22Rv1 (cell line): ENCODE measurements at regions not wholly inside any gene's neighbourhood (a gene's known extent, or its start where the extent isn't known, plus 50 kb on each side); places are given as distances from the start of the nearest gene placed in this dataset.

ENCODE experiments used
- ZFX ChIP-seq: fragments of 450-650 bp; IDR thresholded peaks from 2 replicates; pipeline ENCODE4 v1.6.1; 2017; ENCODE audit warnings: antibody characterized with exemption, borderline replicate concordance
- TF ChIP-seq, protein P1 (sequence below): fragments of 450-650 bp; IDR thresholded peaks from 2 replicates; pipeline ENCODE4 v1.5.1; 2017; ENCODE audit warnings: mild to moderate bottlenecking

DNA sequence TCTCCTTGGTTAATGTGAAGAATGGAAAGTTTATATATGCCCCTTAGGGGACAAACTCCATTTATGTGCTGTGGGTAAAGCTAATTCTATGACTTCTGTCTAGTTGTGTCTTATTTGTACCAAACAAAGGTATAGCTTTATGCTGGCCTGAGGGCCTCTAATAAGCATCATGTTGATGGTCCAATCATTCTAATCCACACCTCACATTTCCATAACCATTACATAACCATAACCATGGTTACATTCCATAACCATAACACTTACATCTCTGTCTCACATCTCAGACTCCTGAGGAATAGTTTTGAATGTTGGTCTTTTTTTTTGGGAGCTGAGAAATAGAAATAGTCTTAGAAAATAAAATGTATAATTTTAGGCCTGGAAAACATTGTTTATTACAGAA, 1097.1 kb downstream of the FLRT2 start:
- TF ChIP-seq, protein P1, sequence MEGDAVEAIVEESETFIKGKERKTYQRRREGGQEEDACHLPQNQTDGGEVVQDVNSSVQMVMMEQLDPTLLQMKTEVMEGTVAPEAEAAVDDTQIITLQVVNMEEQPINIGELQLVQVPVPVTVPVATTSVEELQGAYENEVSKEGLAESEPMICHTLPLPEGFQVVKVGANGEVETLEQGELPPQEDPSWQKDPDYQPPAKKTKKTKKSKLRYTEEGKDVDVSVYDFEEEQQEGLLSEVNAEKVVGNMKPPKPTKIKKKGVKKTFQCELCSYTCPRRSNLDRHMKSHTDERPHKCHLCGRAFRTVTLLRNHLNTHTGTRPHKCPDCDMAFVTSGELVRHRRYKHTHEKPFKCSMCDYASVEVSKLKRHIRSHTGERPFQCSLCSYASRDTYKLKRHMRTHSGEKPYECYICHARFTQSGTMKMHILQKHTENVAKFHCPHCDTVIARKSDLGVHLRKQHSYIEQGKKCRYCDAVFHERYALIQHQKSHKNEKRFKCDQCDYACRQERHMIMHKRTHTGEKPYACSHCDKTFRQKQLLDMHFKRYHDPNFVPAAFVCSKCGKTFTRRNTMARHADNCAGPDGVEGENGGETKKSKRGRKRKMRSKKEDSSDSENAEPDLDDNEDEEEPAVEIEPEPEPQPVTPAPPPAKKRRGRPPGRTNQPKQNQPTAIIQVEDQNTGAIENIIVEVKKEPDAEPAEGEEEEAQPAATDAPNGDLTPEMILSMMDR, result no peak
- no peak for TF ChIP-seq ZFX
